Transverse colon (tissue), 4 donors: ENCODE measurements at regions not wholly inside any gene's neighbourhood (a gene's known extent, or its start where the extent isn't known, plus 50 kb on each side); places are given as distances from the start of the nearest gene placed in this dataset.
"Not testable (repeated sequence)": the region's sequence is repeated elsewhere in the genome, so short reads cannot be mapped to it uniquely, and the experiment has no call there.

Experiments used
- DNase-seq: peaks from one replicate; pipeline ENCODE4 v3.0.0-alpha.2; 2019
- H3K27ac ChIP-seq, 4 donors: fragments of 200-600 bp; sonication (generic); 2 replicates each; pipeline ENCODE4 v1.5.1; 2016 to 2018; ENCODE audit warnings: inconsistent platforms in 4 of 4
- H3K27me3 ChIP-seq: fragments of 200-600 bp; sonication (generic); 2 replicates; pipeline ENCODE4 v1.5.1; 2017; ENCODE audit warnings: inconsistent platforms
- H3K36me3 ChIP-seq, 4 donors: fragments of 200-600 bp; sonication (generic); 2 replicates each; pipeline ENCODE4 v1.5.1; 2017 to 2019; ENCODE audit warnings: inconsistent platforms in 4 of 4
- H3K4me1 ChIP-seq, 4 donors: fragments of 200-600 bp; sonication (generic); 2 replicates each; pipeline ENCODE4 v1.5.1; 2017 to 2020; ENCODE audit warnings: inconsistent platforms in 4 of 4
- H3K4me3 ChIP-seq, 4 donors: fragments of 200-600 bp; sonication (generic); 1 replicate in 1 of 4; 2 replicates in 3 of 4; pipeline versions ENCODE4 v1.5.1 to v1.6.1; 2017 to 2019; ENCODE audit warnings: inconsistent platforms in 4 of 4
- H3K9me3 ChIP-seq, 2 donors: fragments of 200-600 bp; sonication (generic); 2 replicates each; pipeline ENCODE4 v1.5.1; 2017 to 2019; ENCODE audit warnings: inconsistent platforms in 2 of 2
- EP300 ChIP-seq: sonication (generic); formaldehyde crosslinking; IDR thresholded peaks from one replicate; pipeline ENCODE4 v1.6.1; 2017; ENCODE audit warnings: antibody characterized with exemption, low read depth
- POLR2A ChIP-seq: fragments of 450-650 bp; IDR thresholded peaks from one replicate; pipeline ENCODE4 v1.6.1; 2016; ENCODE audit warnings: antibody characterized with exemption, mild to moderate bottlenecking, moderate library complexity
- POLR2AphosphoS5 ChIP-seq, 3 donors: sonication (generic); formaldehyde crosslinking; IDR thresholded peaks; one replicate each; pipeline ENCODE4 v1.6.1; 2016; ENCODE audit warnings: antibody characterized with exemption in 3 of 3
- WGBS, 2 donors: methylation state at CpG; one replicate each; pipeline ENCODE4 v1.1.5; 2018; ENCODE audit warnings: low coverage in 1 of 2; 5-methylcytosine and 5-hydroxymethylcytosine counted together
- in situ Hi-C, 4 donors: fragments of 200-750 bp; cut with MboI; loops; one replicate each; pipeline versions ENCODE4 v1.15.0 to v1.15.1; 2017; ENCODE audit warnings: low sequenced_read_pairs in 3 of 4, low pct_ligation_motif_present in 1 of 4, low pct_unique_long_range_greater_than_20kb in 1 of 4
- intact Hi-C: fragments of 100-400 bp; cut with DNase I; formaldehyde crosslinking; loops from one replicate; pipeline ENCODE4 v1.15.1; 2023; ENCODE audit warnings: low total_unique reads
- TF ChIP-seq, protein P1 (sequence below), 5 experiments: fragments of 200-600 bp in 3 of 5; fragments of 450-650 bp in 2 of 5; sonication (generic) in 3 of 5; IDR thresholded peaks; 1 replicate in 2 of 5; 2 replicates in 3 of 5; pipeline ENCODE4 v1.5.1; 2016 to 2017; ENCODE audit warnings: antibody characterized with exemption in 5 of 5, inconsistent platforms in 3 of 5, mild to moderate bottlenecking in 2 of 5, moderate library complexity in 1 of 5

- Histone ChIP-seq H3K27me3 (no peaks in the 10 kb centered on the region), H3K4me3 (no peak overlapping the region), H3K36me3 (no peaks in the 10 kb centered on the region), H3K9me3 (no peaks in the 10 kb centered on the region), H3K27ac (no peak overlapping the region), H3K4me1 (no peaks in the 10 kb centered on the region)
- DNase-seq = no peak
- TF ChIP-seq POLR2A (no peak), POLR2AphosphoS5 (IDR thresholded peaks at IDR 0.05) (no peak)
- in situ Hi-C loops = no loop called here
- intact Hi-C loops = no loop called here
- 0 to 59% methylated on average over 1 to 2 of the region's 2 CpGs for WGBS, 2 donors
These were observed 69.6 kb upstream of the GNAQ start for GRCh38 chr9:78101247-78101646.

- intact Hi-C loops (no loop called here), in situ Hi-C loops (no loop called here)
- no peak overlapping the region for H3K4me3 ChIP-seq
- WGBS, 2 donors = 51 to 72% methylated on average over 3 of the region's 3 CpGs
- no peaks in the 10 kb centered on the region for H3K9me3 ChIP-seq
- no peaks in the 10 kb centered on the region for H3K27me3 ChIP-seq
- H3K4me1 ChIP-seq = no peaks in the 10 kb centered on the region
- H3K27ac ChIP-seq = no peak overlapping the region
- TF ChIP-seq POLR2AphosphoS5 (IDR thresholded peaks at IDR 0.05) = no peak
- TF ChIP-seq, protein P1, sequence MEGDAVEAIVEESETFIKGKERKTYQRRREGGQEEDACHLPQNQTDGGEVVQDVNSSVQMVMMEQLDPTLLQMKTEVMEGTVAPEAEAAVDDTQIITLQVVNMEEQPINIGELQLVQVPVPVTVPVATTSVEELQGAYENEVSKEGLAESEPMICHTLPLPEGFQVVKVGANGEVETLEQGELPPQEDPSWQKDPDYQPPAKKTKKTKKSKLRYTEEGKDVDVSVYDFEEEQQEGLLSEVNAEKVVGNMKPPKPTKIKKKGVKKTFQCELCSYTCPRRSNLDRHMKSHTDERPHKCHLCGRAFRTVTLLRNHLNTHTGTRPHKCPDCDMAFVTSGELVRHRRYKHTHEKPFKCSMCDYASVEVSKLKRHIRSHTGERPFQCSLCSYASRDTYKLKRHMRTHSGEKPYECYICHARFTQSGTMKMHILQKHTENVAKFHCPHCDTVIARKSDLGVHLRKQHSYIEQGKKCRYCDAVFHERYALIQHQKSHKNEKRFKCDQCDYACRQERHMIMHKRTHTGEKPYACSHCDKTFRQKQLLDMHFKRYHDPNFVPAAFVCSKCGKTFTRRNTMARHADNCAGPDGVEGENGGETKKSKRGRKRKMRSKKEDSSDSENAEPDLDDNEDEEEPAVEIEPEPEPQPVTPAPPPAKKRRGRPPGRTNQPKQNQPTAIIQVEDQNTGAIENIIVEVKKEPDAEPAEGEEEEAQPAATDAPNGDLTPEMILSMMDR (IDR thresholded peaks at IDR 0.05) = no peak
- no peak for TF ChIP-seq EP300
- TF ChIP-seq POLR2A = no peak
- DNase-seq = no peak
- H3K36me3 ChIP-seq = no peaks in the 10 kb centered on the region
These were observed 65.9 kb upstream of the GNAQ start for GRCh38 chr9:78097541-78097940.

- Histone ChIP-seq H3K36me3 (no peaks in the 10 kb centered on the region), H3K27me3 (no peaks in the 10 kb centered on the region), H3K9me3 (no peaks in the 10 kb centered on the region), H3K4me3 (no peak overlapping the region), H3K4me1 (no peaks in the 10 kb centered on the region), H3K27ac (no peak overlapping the region)
- no peak for DNase-seq
- WGBS, 2 donors = 94 to 100% methylated on average over 9 of the region's 9 CpGs
- TF ChIP-seq EP300 = no peak
- TF ChIP-seq POLR2A = no peak
- no peak for TF ChIP-seq POLR2AphosphoS5 (IDR thresholded peaks at IDR 0.05)
- TF ChIP-seq, protein P1 (IDR thresholded peaks at IDR 0.05) = no peak
- in situ Hi-C loops (no loop called here), intact Hi-C loops (no loop called here)
These were observed 60.1 kb upstream of the GNAQ start for GRCh38 chr9:78091731-78092130.

DNA sequence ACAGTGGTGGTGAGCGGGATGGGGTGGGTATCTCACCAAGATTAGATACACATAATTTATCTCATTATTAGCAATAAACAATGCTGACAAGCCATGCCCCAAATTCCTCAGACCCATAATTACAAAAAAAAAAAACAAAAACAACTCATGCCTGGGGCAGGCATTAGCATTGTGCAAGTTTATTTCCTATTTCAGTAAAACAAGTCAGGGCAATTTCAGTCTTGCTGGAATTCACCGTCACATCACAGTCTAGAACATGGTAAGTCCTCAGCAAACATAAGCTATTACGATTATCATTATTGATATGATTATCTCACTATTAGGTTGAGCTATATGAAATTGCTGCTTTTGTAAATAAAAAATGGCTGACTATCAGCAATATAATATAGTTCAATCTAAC is 57.5 kb upstream of the GNAQ start:
- DNase-seq = no peak
- Histone ChIP-seq H3K9me3 (no peaks in the 10 kb centered on the region), H3K27ac (no peak overlapping the region), H3K4me1 (no peaks in the 10 kb centered on the region), H3K36me3 (no peaks in the 10 kb centered on the region), H3K4me3 (no peak overlapping the region), H3K27me3 (no peaks in the 10 kb centered on the region)
- TF ChIP-seq EP300 = no peak
- TF ChIP-seq POLR2AphosphoS5 (IDR thresholded peaks at IDR 0.05) = no peak
- TF ChIP-seq, protein P1 (IDR thresholded peaks at IDR 0.05) = no peak
- TF ChIP-seq POLR2A = no peak
- 74 to 94% methylated on average over 3 of the region's 3 CpGs for WGBS, 2 donors
- intact Hi-C loops (no loop called here), in situ Hi-C loops (no loop called here)

- intact Hi-C loops, H3K9me3 ChIP-seq, DNase-seq, H3K27me3 ChIP-seq, H3K36me3 ChIP-seq, H3K4me3 ChIP-seq, H3K27ac ChIP-seq, H3K4me1 ChIP-seq, in situ Hi-C loops: not testable (repeated sequence)
- 96 to 100% methylated on average over 1 of the region's 1 CpG for WGBS, 2 donors
These were observed 56.6 kb upstream of the GNAQ start for GRCh38 chr9:78088190-78088589.
